DND-41 (cell line): ENCODE measurements at regions not wholly inside any gene's neighbourhood (a gene's known extent, or its start where the extent isn't known, plus 50 kb on each side); places are given as distances from the start of the nearest gene placed in this dataset.
"Not testable (repeated sequence)": the region's sequence is repeated elsewhere in the genome, so short reads cannot be mapped to it uniquely, and the experiment has no call there.

ENCODE experiments used
- ATAC-seq: fragments of 200-7000 bp; cut with Tn5 transposase; 3 replicates; pipeline ENCODE4 v1.9.1; 2021; ENCODE audit warnings: low read depth; ENCODE audit not compliant: insufficient read depth
- DNase-seq: peaks from one replicate; pipeline ENCODE4 v3.0.0-alpha.2; 2020
- H2AFZ ChIP-seq: 2 replicates; pipeline ENCODE4 v1.6.0; 2012; ENCODE audit warnings: low read depth, low read length
- H3K27ac ChIP-seq: 2 replicates; pipeline ENCODE4 v1.5.1; 2012; ENCODE audit warnings: low read length, inconsistent platforms
- H3K27me3 ChIP-seq: fragments of 200-600 bp; sonication (generic); 2 replicates; pipeline ENCODE4 v1.6.0; 2012; ENCODE audit warnings: low read length, mild to moderate bottlenecking, inconsistent platforms; ENCODE audit not compliant: insufficient read depth, poor library complexity
- H3K36me3 ChIP-seq: 2 replicates; pipeline ENCODE4 v1.5.1; 2012; ENCODE audit warnings: low read length, inconsistent platforms; ENCODE audit not compliant: insufficient read depth
- H3K4me1 ChIP-seq: 2 replicates; pipeline ENCODE4 v1.5.1; 2012; ENCODE audit warnings: mild to moderate bottlenecking, low read length; ENCODE audit not compliant: insufficient read depth
- H3K4me2 ChIP-seq: 2 replicates; pipeline ENCODE4 v1.6.0; 2012; ENCODE audit warnings: mild to moderate bottlenecking, moderate library complexity, low read length, inconsistent platforms; ENCODE audit not compliant: insufficient read depth
- H3K4me3 ChIP-seq, 2 experiments: fragments of 200-600 bp in 1 of 2; shearing (Covaris generic) in 1 of 2; 2 replicates each; pipeline ENCODE4 v1.5.1; 2012 to 2016; ENCODE audit warnings: inconsistent platforms in 2 of 2, low read length in 2 of 2, mild to moderate bottlenecking in 2 of 2, low read depth in 1 of 2, moderate library complexity in 1 of 2
- H3K79me2 ChIP-seq: 2 replicates; pipeline ENCODE4 v1.6.0; 2012; ENCODE audit warnings: low read length, inconsistent platforms; ENCODE audit not compliant: insufficient read depth
- H3K9ac ChIP-seq: 2 replicates; pipeline ENCODE4 v1.6.0; 2012; ENCODE audit warnings: low read depth, mild to moderate bottlenecking, inconsistent platforms, low read length, moderate library complexity
- H3K9me3 ChIP-seq: 2 replicates; pipeline ENCODE4 v1.5.1; 2012; ENCODE audit warnings: low read length, moderate library complexity, mild to moderate bottlenecking, inconsistent platforms; ENCODE audit not compliant: insufficient read depth, severe bottlenecking
- H4K20me1 ChIP-seq: 2 replicates; pipeline ENCODE4 v1.6.0; 2012; ENCODE audit warnings: low read length; ENCODE audit not compliant: insufficient read depth
- EZH2 ChIP-seq: IDR thresholded peaks from 3 replicates; pipeline ENCODE4 v1.6.1; 2012; ENCODE audit warnings: borderline replicate concordance, low read depth, mild to moderate bottlenecking, moderate library complexity, low read length, inconsistent platforms; ENCODE audit not compliant: severe bottlenecking
- TF ChIP-seq, protein P1 (sequence below): IDR thresholded peaks from 2 replicates; pipeline ENCODE4 v1.5.1; 2012; ENCODE audit warnings: borderline replicate concordance, low read length, moderate library complexity, mild to moderate bottlenecking; ENCODE audit not compliant: poor library complexity, severe bottlenecking; ENCODE audit errors: extremely low read depth

GRCh38 chr4:71095545-71095944, 102.1 kb downstream of the DCK start:
- peak; percentile 98 for ATAC-seq
- H3K27me3 ChIP-seq = no peaks in the 10 kb centered on the region
- H3K79me2 ChIP-seq = no peaks in the 10 kb centered on the region
- no peaks in the 10 kb centered on the region for H3K9me3 ChIP-seq
- H3K4me3 ChIP-seq = peak overlapping the region in 1 of 2 experiments; percentile 18; a peak in 1 of 4 replicates
- DNase-seq = no peak
- peak overlapping the region; percentile 23 for H3K9ac ChIP-seq
- TF ChIP-seq EZH2 = no peak
- TF ChIP-seq, protein P1, sequence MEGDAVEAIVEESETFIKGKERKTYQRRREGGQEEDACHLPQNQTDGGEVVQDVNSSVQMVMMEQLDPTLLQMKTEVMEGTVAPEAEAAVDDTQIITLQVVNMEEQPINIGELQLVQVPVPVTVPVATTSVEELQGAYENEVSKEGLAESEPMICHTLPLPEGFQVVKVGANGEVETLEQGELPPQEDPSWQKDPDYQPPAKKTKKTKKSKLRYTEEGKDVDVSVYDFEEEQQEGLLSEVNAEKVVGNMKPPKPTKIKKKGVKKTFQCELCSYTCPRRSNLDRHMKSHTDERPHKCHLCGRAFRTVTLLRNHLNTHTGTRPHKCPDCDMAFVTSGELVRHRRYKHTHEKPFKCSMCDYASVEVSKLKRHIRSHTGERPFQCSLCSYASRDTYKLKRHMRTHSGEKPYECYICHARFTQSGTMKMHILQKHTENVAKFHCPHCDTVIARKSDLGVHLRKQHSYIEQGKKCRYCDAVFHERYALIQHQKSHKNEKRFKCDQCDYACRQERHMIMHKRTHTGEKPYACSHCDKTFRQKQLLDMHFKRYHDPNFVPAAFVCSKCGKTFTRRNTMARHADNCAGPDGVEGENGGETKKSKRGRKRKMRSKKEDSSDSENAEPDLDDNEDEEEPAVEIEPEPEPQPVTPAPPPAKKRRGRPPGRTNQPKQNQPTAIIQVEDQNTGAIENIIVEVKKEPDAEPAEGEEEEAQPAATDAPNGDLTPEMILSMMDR = no peak
- peak overlapping the region; percentile 70 for H2AFZ ChIP-seq
- peak overlapping the region; percentile 46 for H3K4me2 ChIP-seq
- H3K4me1 ChIP-seq = peaks cover 14% of the 10 kb centered on the region
- H4K20me1 ChIP-seq = no peaks in the 10 kb centered on the region
- no peaks in the 10 kb centered on the region for H3K36me3 ChIP-seq
- H3K27ac ChIP-seq = peak overlapping the region; percentile 46

DNA sequence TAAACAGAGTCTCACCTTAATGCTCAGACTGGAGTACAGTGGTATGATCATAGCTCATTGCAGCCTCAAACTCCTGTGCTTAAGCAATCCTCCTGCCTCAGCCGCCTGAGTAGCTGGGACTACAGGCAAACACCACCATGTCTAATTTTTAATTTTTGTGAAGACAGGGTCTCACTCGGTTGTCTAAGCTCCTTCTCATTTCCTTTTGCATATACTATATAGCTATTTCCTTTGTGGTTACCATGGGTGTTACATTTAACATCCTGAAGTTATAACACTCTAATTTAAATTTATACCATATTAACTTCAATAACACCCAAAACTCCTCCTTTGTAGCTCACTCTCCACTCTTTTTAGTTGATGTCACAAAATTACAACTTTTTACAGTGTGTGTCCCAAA, 114.3 kb downstream of the DCK start:
- DNase-seq (no peak), ATAC-seq (peak; percentile 91)
- Histone ChIP-seq H3K27me3 (no peaks in the 10 kb centered on the region), H3K4me1 (peaks cover 24% of the 10 kb centered on the region), H4K20me1 (no peaks in the 10 kb centered on the region), H3K9me3 (no peaks in the 10 kb centered on the region), H3K36me3 (no peaks in the 10 kb centered on the region), H3K79me2 (no peaks in the 10 kb centered on the region), H3K4me3 (no peak overlapping the region), H2AFZ (no peak overlapping the region), H3K27ac (no peak overlapping the region; the same call in 1 of the 2 replicates), H3K4me2 (no peak overlapping the region), H3K9ac (no peak overlapping the region; the same call in 1 of the 2 replicates)
- TF ChIP-seq, protein P1 = no peak
- no peak for TF ChIP-seq EZH2

DNA sequence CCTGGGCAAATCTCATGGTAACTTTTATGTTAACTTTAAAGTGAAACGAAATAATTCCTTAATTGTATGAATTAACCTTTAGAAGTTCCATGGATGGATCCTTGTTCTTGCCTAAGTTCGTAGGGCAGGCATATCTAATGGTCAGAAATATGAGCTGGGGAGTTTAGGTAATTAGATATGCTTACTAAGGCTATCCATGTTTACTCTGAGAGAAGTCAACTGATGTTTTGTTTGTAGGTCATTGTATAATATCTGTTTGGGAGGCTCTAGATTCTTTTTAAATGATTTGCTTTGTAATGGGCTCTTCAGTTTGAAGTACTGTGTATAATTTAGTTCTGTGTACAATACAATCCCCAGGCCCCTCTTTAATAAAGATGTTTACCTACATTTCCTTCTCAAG, 117.0 kb downstream of the DCK start:
- no peak for TF ChIP-seq EZH2
- TF ChIP-seq, protein P1 = no peak
- ATAC-seq = no peak
- Histone ChIP-seq H3K79me2 (no peaks in the 10 kb centered on the region), H3K4me1 (peaks cover 24% of the 10 kb centered on the region), H3K4me2 (no peak overlapping the region), H3K9me3 (no peaks in the 10 kb centered on the region), H3K27me3 (no peaks in the 10 kb centered on the region), H3K9ac (no peak overlapping the region), H3K27ac (no peak overlapping the region), H3K4me3 (no peak overlapping the region), H4K20me1 (no peaks in the 10 kb centered on the region), H2AFZ (no peak overlapping the region), H3K36me3 (no peaks in the 10 kb centered on the region)
- no peak for DNase-seq

GRCh38 chr4:71111133-71111532, 117.7 kb downstream of the DCK start:
- not testable (repeated sequence) for H2AFZ ChIP-seq, H3K9me3 ChIP-seq, H4K20me1 ChIP-seq, H3K36me3 ChIP-seq, H3K27me3 ChIP-seq, H3K27ac ChIP-seq, H3K4me3 ChIP-seq, H3K9ac ChIP-seq, DNase-seq, H3K4me2 ChIP-seq, H3K79me2 ChIP-seq
- H3K4me1 ChIP-seq = peaks cover 24% of the 10 kb centered on the region
- ATAC-seq = peak; percentile 73
